ENCODE measurements at regions not wholly inside any gene's neighbourhood (a gene's known extent, or its start where the extent isn't known, plus 50 kb on each side); places are given as distances from the start of the nearest gene placed in this dataset.

GRCh38 chr12:82027612-82028011, 268.5 kb upstream of the PPFIA2 start:
- H3K27ac ChIP-seq, result no peak overlapping the region
- H3K9me3 ChIP-seq, result no peaks in the 10 kb centered on the region
- H3K4me1 ChIP-seq, result no peaks in the 10 kb centered on the region
- H3K4me3 ChIP-seq, result no peak overlapping the region
- H3K36me3 ChIP-seq, result no peaks in the 10 kb centered on the region
- H3K27me3 ChIP-seq, result no peaks in the 10 kb centered on the region
- no peak for TF ChIP-seq POLR2A (IDR thresholded peaks at IDR 0.05)
- TF ChIP-seq, protein P1, sequence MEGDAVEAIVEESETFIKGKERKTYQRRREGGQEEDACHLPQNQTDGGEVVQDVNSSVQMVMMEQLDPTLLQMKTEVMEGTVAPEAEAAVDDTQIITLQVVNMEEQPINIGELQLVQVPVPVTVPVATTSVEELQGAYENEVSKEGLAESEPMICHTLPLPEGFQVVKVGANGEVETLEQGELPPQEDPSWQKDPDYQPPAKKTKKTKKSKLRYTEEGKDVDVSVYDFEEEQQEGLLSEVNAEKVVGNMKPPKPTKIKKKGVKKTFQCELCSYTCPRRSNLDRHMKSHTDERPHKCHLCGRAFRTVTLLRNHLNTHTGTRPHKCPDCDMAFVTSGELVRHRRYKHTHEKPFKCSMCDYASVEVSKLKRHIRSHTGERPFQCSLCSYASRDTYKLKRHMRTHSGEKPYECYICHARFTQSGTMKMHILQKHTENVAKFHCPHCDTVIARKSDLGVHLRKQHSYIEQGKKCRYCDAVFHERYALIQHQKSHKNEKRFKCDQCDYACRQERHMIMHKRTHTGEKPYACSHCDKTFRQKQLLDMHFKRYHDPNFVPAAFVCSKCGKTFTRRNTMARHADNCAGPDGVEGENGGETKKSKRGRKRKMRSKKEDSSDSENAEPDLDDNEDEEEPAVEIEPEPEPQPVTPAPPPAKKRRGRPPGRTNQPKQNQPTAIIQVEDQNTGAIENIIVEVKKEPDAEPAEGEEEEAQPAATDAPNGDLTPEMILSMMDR (IDR thresholded peaks at IDR 0.05), result no peak
- intact Hi-C loops (cut with DNase I), result no loop called here
- 85 to 92% methylated on average over 1 of the region's 1 CpG for WGBS, 2 donors
- no peak for DNase-seq

- TF ChIP-seq, protein P1 (IDR thresholded peaks at IDR 0.05), result no peak
- no peak for TF ChIP-seq POLR2A (IDR thresholded peaks at IDR 0.05)
These were observed 266.3 kb upstream of the PPFIA2 start for GRCh38 chr12:82025462-82025861.

GRCh38 chr12:82019533-82019932, 260.4 kb upstream of the PPFIA2 start:
- Histone ChIP-seq H3K4me1 (no peaks in the 10 kb centered on the region), H3K27ac (no peak overlapping the region), H3K27me3 (no peaks in the 10 kb centered on the region), H3K4me3 (no peak overlapping the region), H3K9me3 (peaks cover 0 to 16% (median 0%) of the 10 kb centered on the region in 3 donors), H3K36me3 (no peaks in the 10 kb centered on the region)
- TF ChIP-seq POLR2A (IDR thresholded peaks at IDR 0.05), result no peak
- TF ChIP-seq, protein P1 (IDR thresholded peaks at IDR 0.05), result no peak
- no peak for DNase-seq
- intact Hi-C loops (cut with DNase I), result no loop called here

More at GRCh38 chr12:82025462-82025861, 266.3 kb upstream of the PPFIA2 start:
- Histone ChIP-seq H3K27ac (no peak overlapping the region), H3K4me3 (no peak overlapping the region), H3K4me1 (no peaks in the 10 kb centered on the region), H3K9me3 (no peaks in the 10 kb centered on the region), H3K36me3 (no peaks in the 10 kb centered on the region), H3K27me3 (no peaks in the 10 kb centered on the region)
- 79 to 84% methylated on average over 7 of the region's 7 CpGs for WGBS, 2 donors
- no peak for DNase-seq
- intact Hi-C loops (cut with DNase I), result no loop called here

- no peaks in the 10 kb centered on the region for H3K4me1 ChIP-seq
- WGBS, 2 donors, result 53 to 83% methylated on average over 1 of the region's 1 CpG
- TF ChIP-seq, protein P1 (IDR thresholded peaks at IDR 0.05), result no peak
- no peaks in the 10 kb centered on the region for H3K27me3 ChIP-seq
- no peak overlapping the region for H3K4me3 ChIP-seq
- no peak overlapping the region for H3K27ac ChIP-seq
- peaks cover 0 to 16% (median 0%) of the 10 kb centered on the region in 3 donors for H3K9me3 ChIP-seq
- H3K36me3 ChIP-seq, result no peaks in the 10 kb centered on the region
- no peak for DNase-seq
- intact Hi-C loops (cut with DNase I), result no loop called here
These were observed 256.6 kb upstream of the PPFIA2 start for GRCh38 chr12:82015623-82016347.

DNA sequence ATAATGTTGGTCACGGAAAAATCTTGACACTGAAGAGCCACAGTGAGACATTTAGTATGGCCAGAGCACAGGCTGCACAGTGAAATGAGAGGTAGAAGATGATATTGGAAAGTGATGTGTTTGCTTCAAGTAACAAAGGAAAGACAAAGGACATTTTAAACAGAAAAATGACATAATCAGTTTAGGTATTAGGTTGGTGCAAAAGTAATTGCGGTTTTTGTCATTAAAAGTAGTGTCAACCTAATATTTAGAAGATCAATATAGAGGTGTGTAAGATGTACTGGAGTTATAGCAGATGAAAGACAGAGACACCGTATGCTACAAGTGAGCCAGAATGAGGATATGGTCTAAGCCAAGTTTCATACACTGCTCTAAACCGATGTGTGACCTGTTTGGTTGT, 253.0 kb upstream of the PPFIA2 start:
- Histone ChIP-seq H3K4me1 (no peaks in the 10 kb centered on the region), H3K4me3 (no peak overlapping the region), H3K9me3 (peaks cover 0 to under 1% (median 0%) of the 10 kb centered on the region in 3 donors), H3K27me3 (no peaks in the 10 kb centered on the region), H3K27ac (no peak overlapping the region), H3K36me3 (no peaks in the 10 kb centered on the region)
- no peak for TF ChIP-seq POLR2A (IDR thresholded peaks at IDR 0.05)
- TF ChIP-seq, protein P1 (IDR thresholded peaks at IDR 0.05), result no peak
- DNase-seq, result no peak
- intact Hi-C loops (cut with DNase I), result no loop called here
- WGBS, 2 donors, result 69 to 80% methylated on average over 4 of the region's 4 CpGs

All from esophagus squamous epithelium (tissue), 5 donors.